Astrocyte of the spinal cord (primary cell): ENCODE measurements at regions not wholly inside any gene's neighbourhood (a gene's known extent, or its start where the extent isn't known, plus 50 kb on each side); places are given as distances from the start of the nearest gene placed in this dataset.

Source experiments
- DNase-seq: peaks from one replicate; pipeline ENCODE4 v3.0.0; 2011; ENCODE audit warnings: low read depth, low spot score
- H3K4me3 ChIP-seq: 2 replicates; pipeline ENCODE4 v1.5.1; 2011; ENCODE audit warnings: low read depth, mild to moderate bottlenecking, low read length, moderate library complexity
- in situ Hi-C: cut with HindIII; loops from 2 replicates; pipeline ENCODE4 v1.10.0; 2017; ENCODE audit warnings: low sequenced_read_pairs
- TF ChIP-seq, protein P1 (sequence below): IDR thresholded peaks from 2 replicates; pipeline ENCODE4 v1.5.1; 2012; ENCODE audit warnings: low read depth, mild to moderate bottlenecking, low read length, inconsistent platforms

GRCh38 chr5:68134669-68135313, 80.8 kb upstream of the PIK3R1 start:
- in situ Hi-C loops = no loop called here
- DNase-seq = no peak
- no peak overlapping the region for H3K4me3 ChIP-seq
- TF ChIP-seq, protein P1, sequence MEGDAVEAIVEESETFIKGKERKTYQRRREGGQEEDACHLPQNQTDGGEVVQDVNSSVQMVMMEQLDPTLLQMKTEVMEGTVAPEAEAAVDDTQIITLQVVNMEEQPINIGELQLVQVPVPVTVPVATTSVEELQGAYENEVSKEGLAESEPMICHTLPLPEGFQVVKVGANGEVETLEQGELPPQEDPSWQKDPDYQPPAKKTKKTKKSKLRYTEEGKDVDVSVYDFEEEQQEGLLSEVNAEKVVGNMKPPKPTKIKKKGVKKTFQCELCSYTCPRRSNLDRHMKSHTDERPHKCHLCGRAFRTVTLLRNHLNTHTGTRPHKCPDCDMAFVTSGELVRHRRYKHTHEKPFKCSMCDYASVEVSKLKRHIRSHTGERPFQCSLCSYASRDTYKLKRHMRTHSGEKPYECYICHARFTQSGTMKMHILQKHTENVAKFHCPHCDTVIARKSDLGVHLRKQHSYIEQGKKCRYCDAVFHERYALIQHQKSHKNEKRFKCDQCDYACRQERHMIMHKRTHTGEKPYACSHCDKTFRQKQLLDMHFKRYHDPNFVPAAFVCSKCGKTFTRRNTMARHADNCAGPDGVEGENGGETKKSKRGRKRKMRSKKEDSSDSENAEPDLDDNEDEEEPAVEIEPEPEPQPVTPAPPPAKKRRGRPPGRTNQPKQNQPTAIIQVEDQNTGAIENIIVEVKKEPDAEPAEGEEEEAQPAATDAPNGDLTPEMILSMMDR = no peak

DNA sequence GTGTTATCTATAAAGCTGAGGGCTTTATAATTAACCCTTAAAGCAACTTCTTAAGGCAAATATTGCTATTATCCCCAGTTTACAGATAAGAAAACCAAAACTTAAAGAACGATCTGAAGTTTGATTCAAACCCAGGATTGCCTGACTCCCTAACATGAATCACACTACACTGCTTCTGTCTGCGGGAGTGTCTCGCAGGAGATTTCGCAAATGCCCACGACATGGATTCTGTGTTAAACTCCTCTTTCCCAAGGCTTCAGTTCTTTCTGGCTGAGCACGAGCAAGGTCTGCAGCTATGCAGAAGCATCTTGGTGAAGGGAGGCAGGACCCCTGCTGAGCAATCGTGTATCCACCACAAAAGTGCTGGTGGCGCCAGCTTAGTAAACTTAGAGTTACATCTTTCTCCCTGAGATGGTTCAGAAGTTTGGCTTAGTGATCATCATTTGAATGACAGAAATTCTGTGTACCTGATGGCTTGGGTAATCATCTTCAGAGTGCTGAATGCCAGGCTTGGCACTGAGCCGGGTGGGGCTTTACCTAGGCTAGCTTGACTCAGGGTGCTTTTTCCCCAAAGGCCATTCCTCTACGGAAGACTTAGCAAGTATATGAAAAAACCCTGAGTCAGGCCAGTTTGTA, 81.4 kb upstream of the PIK3R1 start:
- in situ Hi-C loops = no loop called here
- H3K4me3 ChIP-seq = no peak overlapping the region
- TF ChIP-seq, protein P1 = no peak
- DNase-seq = no peak

- H3K4me3 ChIP-seq = no peak overlapping the region
- TF ChIP-seq, protein P1 = no peak
- in situ Hi-C loops = no loop called here
- DNase-seq = no peak
Measured at GRCh38 chr5:68130253-68130652, 85.3 kb upstream of the PIK3R1 start.

DNA sequence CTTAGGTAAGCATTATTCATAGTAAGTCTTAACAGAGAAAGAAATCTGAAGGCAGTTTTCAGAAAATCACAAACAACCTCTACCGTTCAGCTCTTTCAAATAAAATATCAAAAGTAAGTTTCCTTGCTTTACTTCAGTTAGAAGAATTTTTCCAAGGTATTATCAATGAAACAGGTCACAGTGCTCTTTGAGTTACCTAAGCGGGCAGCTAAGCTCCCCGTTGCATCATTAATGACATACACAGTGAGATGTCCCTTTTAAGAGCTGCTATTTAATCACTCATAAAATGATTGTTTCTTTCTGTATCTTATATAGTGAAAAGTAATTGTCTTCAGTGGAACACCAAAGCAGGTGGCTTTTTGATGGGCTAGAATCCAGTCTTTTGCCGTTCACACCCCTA, 86.2 kb upstream of the PIK3R1 start:
- TF ChIP-seq, protein P1 = no peak
- no peak overlapping the region for H3K4me3 ChIP-seq
- in situ Hi-C loops = no loop called here
- DNase-seq = no peak

- TF ChIP-seq, protein P1 = no peak
- in situ Hi-C loops = no loop called here
- H3K4me3 ChIP-seq = no peak overlapping the region
- DNase-seq = no peak
Measured at GRCh38 chr5:68126886-68127285, 88.7 kb upstream of the PIK3R1 start.

DNA sequence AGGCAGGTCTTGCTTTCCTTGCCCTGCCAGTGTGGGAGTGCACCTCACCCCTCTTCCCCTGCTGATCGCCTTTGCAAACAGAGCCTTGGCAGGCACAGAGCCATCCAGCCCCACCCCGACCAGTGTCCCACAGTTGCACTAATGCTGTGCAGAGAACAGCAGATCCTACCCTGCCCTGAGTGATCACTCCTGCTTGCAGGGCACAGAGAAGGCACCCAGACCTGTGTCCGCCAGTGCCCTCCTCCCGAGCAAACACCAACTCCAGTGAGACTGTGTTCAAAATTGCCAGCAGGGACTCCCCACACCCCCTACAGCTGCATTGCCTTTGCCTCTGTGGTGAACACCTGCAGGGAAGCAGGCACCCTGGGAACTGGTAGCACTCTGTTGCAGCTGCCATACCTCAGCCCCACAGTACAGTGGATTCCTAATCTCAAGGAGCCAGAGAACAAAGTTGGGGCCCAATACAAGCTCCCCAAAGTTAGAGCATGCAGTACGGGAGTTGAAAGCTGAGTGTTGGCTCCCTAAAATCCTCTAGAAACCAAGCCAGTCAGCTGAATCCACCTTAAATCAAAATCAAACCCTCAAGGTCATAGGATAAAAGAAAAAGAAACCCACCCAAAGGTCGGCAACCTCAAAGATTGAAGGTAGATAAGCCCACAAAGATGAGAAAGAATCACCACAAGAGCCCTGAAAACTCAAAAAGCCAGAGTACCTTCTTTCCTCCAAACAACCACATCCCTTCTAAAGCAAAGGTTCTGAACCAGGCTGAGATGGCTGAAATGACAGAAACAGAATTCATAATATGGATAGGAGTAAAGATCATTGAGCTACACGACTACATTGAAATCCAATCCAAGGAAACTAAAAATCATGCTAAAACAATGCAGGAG, 92.9 kb upstream of the PIK3R1 start:
- TF ChIP-seq, protein P1 = no peak
- no peak overlapping the region for H3K4me3 ChIP-seq
- DNase-seq = no peak
- in situ Hi-C loops = no loop called here
